GM23338 (cell line): ENCODE measurements at regions not wholly inside any gene's neighbourhood (a gene's known extent, or its start where the extent isn't known, plus 50 kb on each side); places are given as distances from the start of the nearest gene placed in this dataset.

ENCODE experiments used
- ATAC-seq: fragments of 200-7000 bp; cut with Tn5 transposase; 3 replicates; pipeline ENCODE4 v1.9.1; 2020
- DNase-seq: peaks from one replicate; pipeline ENCODE4 v3.0.0-alpha.2; 2015; ENCODE audit warnings: low spot score
- H2AFZ ChIP-seq: fragments of 200-600 bp; sonication (generic); 2 replicates; pipeline ENCODE4 v1.8.0; 2016; ENCODE audit warnings: antibody characterized with exemption, mild to moderate bottlenecking, moderate library complexity
- H3F3A ChIP-seq: fragments of 200-600 bp; sonication (generic); replicated peaks from 2 replicates; pipeline ENCODE4 v1.8.0; 2017; ENCODE audit warnings: antibody characterized with exemption, mixed run types, low read depth
- H3K27ac ChIP-seq: fragments of 200-600 bp; sonication (generic); 2 replicates; pipeline ENCODE4 v1.6.1; 2016; ENCODE audit warnings: low read depth
- H3K27me3 ChIP-seq: fragments of 200-600 bp; sonication (generic); 2 replicates; pipeline ENCODE4 v1.8.0; 2016; ENCODE audit warnings: mild to moderate bottlenecking, mixed run types, moderate library complexity; ENCODE audit not compliant: insufficient read depth
- H3K36me3 ChIP-seq: fragments of 200-600 bp; sonication (generic); 2 replicates; pipeline ENCODE4 v1.8.0; 2016; ENCODE audit warnings: mild to moderate bottlenecking; ENCODE audit not compliant: insufficient read depth
- H3K4me1 ChIP-seq: fragments of 200-600 bp; sonication (generic); 2 replicates; pipeline ENCODE4 v1.8.0; 2016; ENCODE audit warnings: mild to moderate bottlenecking, moderate library complexity; ENCODE audit not compliant: insufficient read depth
- H3K4me2 ChIP-seq: fragments of 200-600 bp; sonication (generic); 2 replicates; pipeline ENCODE4 v1.7.1; 2017; ENCODE audit warnings: mixed run types
- H3K4me3 ChIP-seq: fragments of 200-600 bp; sonication (generic); 2 replicates; pipeline ENCODE4 v1.6.1; 2016; ENCODE audit warnings: mixed run types
- H3K79me2 ChIP-seq: fragments of 200-600 bp; sonication (generic); replicated peaks from 2 replicates; pipeline ENCODE4 v1.8.0; 2017; ENCODE audit warnings: mild to moderate bottlenecking; ENCODE audit not compliant: insufficient read depth
- H3K9me2 ChIP-seq: fragments of 200-600 bp; sonication (generic); 2 replicates; pipeline ENCODE4 v1.8.0; 2017; ENCODE audit not compliant: insufficient read depth
- H4K20me1 ChIP-seq: fragments of 200-600 bp; sonication (generic); replicated peaks from 2 replicates; pipeline ENCODE4 v1.8.0; 2017; ENCODE audit warnings: mild to moderate bottlenecking; ENCODE audit not compliant: insufficient read depth
- H3K27ac Mint-ChIP-seq: 2 replicates; pipeline ENCODE4 v1.8.0; 2020; ENCODE audit warnings: inconsistent platforms, mild to moderate bottlenecking, moderate library complexity, mixed read lengths
- H3K27me3 Mint-ChIP-seq: 3 replicates; pipeline ENCODE4 v1.8.0; 2022; ENCODE audit warnings: low read depth, mild to moderate bottlenecking, moderate library complexity, mixed read lengths, inconsistent platforms; ENCODE audit not compliant: insufficient read depth, poor library complexity
- H3K36me3 Mint-ChIP-seq: 3 replicates; pipeline ENCODE4 v1.8.0; 2021; ENCODE audit warnings: low read depth, mild to moderate bottlenecking, inconsistent platforms, moderate library complexity, mixed read lengths
- H3K4me1 Mint-ChIP-seq: 3 replicates; pipeline ENCODE4 v1.8.0; 2020; ENCODE audit warnings: mild to moderate bottlenecking, inconsistent platforms, mixed read lengths
- H3K4me3 Mint-ChIP-seq: 3 replicates; pipeline ENCODE4 v1.8.0; 2021; ENCODE audit warnings: moderate library complexity, mild to moderate bottlenecking, inconsistent platforms, mixed read lengths
- H3K9me3 Mint-ChIP-seq: 3 replicates; pipeline ENCODE4 v1.8.0; 2020; ENCODE audit warnings: moderate library complexity, mild to moderate bottlenecking, inconsistent platforms, mixed read lengths
- CREB1 ChIP-seq: fragments of 250-450 bp; sonication (Bioruptor Pico); IDR thresholded peaks from 2 replicates; pipeline ENCODE4 v1.5.0; 2020; ENCODE audit warnings: low read depth, mild to moderate bottlenecking, moderate library complexity
- JUNB ChIP-seq: IDR thresholded peaks from one replicate; pipeline ENCODE4 v1.6.1; 2016; ENCODE audit warnings: antibody characterized with exemption; ENCODE audit not compliant: unreplicated experiment
- NANOG ChIP-seq: IDR thresholded peaks from 2 replicates; pipeline ENCODE4 v1.6.1; 2016; ENCODE audit warnings: antibody characterized with exemption, borderline replicate concordance
- POLR2AphosphoS5 ChIP-seq: IDR thresholded peaks from 2 replicates; pipeline ENCODE4 v1.6.1; 2016; ENCODE audit warnings: antibody characterized with exemption, low read depth
- STAT1 ChIP-seq: IDR thresholded peaks from one replicate; pipeline ENCODE4 v1.6.1; 2016; ENCODE audit warnings: antibody characterized with exemption; ENCODE audit not compliant: unreplicated experiment
- ZNF114 ChIP-seq: fragments of 250-450 bp; sonication (Bioruptor Pico); IDR thresholded peaks from 2 replicates; pipeline ENCODE4 v1.5.0; 2020; ENCODE audit warnings: mild to moderate bottlenecking, moderate library complexity
- TF ChIP-seq, protein P1 (sequence below): fragments of 250-450 bp; sonication (Bioruptor Pico); IDR thresholded peaks from 2 replicates; pipeline ENCODE4 v1.5.0; 2020; ENCODE audit warnings: mild to moderate bottlenecking, moderate library complexity
- TF ChIP-seq, protein P2 (sequence below): IDR thresholded peaks from 2 replicates; pipeline ENCODE4 v1.6.1; 2016; ENCODE audit warnings: antibody characterized with exemption
- TF ChIP-seq, protein P3 (sequence below), 2 experiments: fragments of 200-600 bp in 1 of 2; sonication (generic) in 1 of 2; conservative IDR thresholded peaks; 2 replicates each; pipeline versions ENCODE4 v1.5.1 to v1.6.1; 2016 to 2017; ENCODE audit warnings: antibody characterized with exemption in 2 of 2, low read depth in 2 of 2, mild to moderate bottlenecking in 2 of 2, moderate library complexity in 1 of 2

DNA sequence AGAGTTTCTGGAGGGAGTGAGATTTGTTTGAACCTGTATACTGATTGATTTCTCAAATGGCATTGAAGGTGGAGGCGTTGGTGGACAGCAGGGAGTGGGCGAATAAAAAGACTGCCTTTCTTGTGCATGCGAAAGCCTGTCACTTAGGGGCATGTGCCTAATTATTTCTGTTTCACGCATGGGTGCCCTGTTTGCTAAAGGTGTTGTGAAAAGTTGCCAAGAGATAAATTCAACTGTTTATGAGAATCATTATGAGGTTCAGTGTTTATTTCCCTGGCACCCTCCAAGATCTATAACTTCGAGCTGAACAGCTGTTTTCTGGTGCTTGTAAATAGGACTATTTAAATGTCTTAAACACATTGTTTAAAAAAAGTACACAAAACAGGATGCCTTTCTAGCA lies 67.4 kb upstream of the DMRTA1 start (continued):
- TF ChIP-seq, protein P1, sequence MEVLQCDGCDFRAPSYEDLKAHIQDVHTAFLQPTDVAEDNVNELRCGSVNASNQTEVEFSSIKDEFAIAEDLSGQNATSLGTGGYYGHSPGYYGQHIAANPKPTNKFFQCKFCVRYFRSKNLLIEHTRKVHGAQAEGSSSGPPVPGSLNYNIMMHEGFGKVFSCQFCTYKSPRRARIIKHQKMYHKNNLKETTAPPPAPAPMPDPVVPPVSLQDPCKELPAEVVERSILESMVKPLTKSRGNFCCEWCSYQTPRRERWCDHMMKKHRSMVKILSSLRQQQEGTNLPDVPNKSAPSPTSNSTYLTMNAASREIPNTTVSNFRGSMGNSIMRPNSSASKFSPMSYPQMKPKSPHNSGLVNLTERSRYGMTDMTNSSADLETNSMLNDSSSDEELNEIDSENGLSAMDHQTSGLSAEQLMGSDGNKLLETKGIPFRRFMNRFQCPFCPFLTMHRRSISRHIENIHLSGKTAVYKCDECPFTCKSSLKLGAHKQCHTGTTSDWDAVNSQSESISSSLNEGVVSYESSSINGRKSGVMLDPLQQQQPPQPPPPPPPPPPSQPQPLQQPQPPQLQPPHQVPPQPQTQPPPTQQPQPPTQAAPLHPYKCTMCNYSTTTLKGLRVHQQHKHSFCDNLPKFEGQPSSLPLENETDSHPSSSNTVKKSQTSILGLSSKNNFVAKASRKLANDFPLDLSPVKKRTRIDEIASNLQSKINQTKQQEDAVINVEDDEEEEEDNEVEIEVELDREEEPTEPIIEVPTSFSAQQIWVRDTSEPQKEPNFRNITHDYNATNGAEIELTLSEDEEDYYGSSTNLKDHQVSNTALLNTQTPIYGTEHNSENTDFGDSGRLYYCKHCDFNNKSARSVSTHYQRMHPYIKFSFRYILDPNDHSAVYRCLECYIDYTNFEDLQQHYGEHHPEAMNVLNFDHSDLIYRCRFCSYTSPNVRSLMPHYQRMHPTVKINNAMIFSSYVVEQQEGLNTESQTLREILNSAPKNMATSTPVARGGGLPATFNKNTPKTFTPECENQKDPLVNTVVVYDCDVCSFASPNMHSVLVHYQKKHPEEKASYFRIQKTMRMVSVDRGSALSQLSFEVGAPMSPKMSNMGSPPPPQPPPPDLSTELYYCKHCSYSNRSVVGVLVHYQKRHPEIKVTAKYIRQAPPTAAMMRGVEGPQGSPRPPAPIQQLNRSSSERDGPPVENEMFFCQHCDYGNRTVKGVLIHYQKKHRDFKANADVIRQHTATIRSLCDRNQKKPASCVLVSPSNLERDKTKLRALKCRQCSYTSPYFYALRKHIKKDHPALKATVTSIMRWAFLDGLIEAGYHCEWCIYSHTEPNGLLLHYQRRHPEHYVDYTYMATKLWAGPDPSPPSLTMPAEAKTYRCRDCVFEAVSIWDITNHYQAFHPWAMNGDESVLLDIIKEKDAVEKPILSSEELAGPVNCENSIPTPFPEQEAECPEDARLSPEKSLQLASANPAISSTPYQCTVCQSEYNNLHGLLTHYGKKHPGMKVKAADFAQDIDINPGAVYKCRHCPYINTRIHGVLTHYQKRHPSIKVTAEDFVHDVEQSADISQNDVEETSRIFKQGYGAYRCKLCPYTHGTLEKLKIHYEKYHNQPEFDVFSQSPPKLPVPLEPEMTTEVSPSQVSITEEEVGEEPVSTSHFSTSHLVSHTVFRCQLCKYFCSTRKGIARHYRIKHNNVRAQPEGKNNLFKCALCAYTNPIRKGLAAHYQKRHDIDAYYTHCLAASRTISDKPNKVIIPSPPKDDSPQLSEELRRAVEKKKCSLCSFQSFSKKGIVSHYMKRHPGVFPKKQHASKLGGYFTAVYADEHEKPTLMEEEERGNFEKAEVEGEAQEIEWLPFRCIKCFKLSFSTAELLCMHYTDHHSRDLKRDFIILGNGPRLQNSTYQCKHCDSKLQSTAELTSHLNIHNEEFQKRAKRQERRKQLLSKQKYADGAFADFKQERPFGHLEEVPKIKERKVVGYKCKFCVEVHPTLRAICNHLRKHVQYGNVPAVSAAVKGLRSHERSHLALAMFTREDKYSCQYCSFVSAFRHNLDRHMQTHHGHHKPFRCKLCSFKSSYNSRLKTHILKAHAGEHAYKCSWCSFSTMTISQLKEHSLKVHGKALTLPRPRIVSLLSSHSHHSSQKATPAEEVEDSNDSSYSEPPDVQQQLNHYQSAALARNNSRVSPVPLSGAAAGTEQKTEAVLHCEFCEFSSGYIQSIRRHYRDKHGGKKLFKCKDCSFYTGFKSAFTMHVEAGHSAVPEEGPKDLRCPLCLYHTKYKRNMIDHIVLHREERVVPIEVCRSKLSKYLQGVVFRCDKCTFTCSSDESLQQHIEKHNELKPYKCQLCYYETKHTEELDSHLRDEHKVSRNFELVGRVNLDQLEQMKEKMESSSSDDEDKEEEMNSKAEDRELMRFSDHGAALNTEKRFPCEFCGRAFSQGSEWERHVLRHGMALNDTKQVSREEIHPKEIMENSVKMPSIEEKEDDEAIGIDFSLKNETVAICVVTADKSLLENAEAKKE (CRISPR knock-in tag) = no peak
- no peak for TF ChIP-seq NANOG
- no peak for TF ChIP-seq JUNB
- TF ChIP-seq, protein P2, sequence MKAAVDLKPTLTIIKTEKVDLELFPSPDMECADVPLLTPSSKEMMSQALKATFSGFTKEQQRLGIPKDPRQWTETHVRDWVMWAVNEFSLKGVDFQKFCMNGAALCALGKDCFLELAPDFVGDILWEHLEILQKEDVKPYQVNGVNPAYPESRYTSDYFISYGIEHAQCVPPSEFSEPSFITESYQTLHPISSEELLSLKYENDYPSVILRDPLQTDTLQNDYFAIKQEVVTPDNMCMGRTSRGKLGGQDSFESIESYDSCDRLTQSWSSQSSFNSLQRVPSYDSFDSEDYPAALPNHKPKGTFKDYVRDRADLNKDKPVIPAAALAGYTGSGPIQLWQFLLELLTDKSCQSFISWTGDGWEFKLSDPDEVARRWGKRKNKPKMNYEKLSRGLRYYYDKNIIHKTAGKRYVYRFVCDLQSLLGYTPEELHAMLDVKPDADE = no peak
- TF ChIP-seq POLR2AphosphoS5 = no peak
- TF ChIP-seq ZNF114 (CRISPR knock-in tag) = no peak

DNA sequence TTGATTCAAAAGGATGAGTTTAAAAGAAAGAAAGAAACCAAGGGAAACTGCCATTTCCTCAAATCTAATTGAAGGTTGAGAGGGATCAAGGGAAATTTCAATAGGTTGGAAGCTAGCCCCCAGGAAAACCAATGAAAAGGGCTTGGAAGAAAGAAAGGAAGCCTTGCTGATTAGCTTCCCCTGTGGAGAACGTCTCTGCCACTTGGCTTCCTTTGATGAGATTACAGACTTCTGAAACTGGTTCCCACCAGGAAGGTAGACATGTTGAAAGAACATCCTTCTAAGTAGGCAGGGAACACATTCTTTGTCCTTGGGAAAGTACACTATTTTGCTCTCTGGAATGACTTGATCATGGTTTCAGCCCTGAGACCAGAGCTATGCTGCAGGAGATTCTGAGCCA lies 65.5 kb upstream of the DMRTA1 start:
- Histone ChIP-seq H3K4me2 (no peak overlapping the region), H3K9me2 (peaks cover 13% of the 10 kb centered on the region), H3K27ac (no peak overlapping the region), H3K4me3 (no peak overlapping the region), H4K20me1 (no peaks in the 10 kb centered on the region), H3K27me3 (no peaks in the 10 kb centered on the region), H3K79me2 (no peaks in the 10 kb centered on the region), H3F3A (no peaks in the 10 kb centered on the region), H2AFZ (no peak overlapping the region), H3K4me1 (no peaks in the 10 kb centered on the region; the same call in 1 of the 2 replicates), H3K36me3 (no peaks in the 10 kb centered on the region)
- Mint-ChIP-seq H3K4me1 (peaks cover 2% of the 10 kb centered on the region; the same call in 1 of the 3 replicates), H3K4me3 (no peak overlapping the region), H3K27ac (no peak overlapping the region), H3K9me3 (no peaks in the 10 kb centered on the region), H3K36me3 (no peaks in the 10 kb centered on the region), H3K27me3 (no peaks in the 10 kb centered on the region)
- DNase-seq = no peak
- TF ChIP-seq, protein P3, sequence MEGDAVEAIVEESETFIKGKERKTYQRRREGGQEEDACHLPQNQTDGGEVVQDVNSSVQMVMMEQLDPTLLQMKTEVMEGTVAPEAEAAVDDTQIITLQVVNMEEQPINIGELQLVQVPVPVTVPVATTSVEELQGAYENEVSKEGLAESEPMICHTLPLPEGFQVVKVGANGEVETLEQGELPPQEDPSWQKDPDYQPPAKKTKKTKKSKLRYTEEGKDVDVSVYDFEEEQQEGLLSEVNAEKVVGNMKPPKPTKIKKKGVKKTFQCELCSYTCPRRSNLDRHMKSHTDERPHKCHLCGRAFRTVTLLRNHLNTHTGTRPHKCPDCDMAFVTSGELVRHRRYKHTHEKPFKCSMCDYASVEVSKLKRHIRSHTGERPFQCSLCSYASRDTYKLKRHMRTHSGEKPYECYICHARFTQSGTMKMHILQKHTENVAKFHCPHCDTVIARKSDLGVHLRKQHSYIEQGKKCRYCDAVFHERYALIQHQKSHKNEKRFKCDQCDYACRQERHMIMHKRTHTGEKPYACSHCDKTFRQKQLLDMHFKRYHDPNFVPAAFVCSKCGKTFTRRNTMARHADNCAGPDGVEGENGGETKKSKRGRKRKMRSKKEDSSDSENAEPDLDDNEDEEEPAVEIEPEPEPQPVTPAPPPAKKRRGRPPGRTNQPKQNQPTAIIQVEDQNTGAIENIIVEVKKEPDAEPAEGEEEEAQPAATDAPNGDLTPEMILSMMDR (conservative IDR thresholded peaks at IDR 0.05; ENCODE audit: low read depth in 2 of 2) = no peak
- TF ChIP-seq JUNB = no peak
- no peak for TF ChIP-seq CREB1 (CRISPR knock-in tag)
- TF ChIP-seq ZNF114 (CRISPR knock-in tag) = no peak
- TF ChIP-seq POLR2AphosphoS5 = no peak
- TF ChIP-seq STAT1 = no peak
- ATAC-seq = no peak
